WI38 (cell line): ENCODE measurements at regions not wholly inside any gene's neighbourhood (a gene's known extent, or its start where the extent isn't known, plus 50 kb on each side); places are given as distances from the start of the nearest gene placed in this dataset.
"Not testable (repeated sequence)": the region's sequence is repeated elsewhere in the genome, so short reads cannot be mapped to it uniquely, and the experiment has no call there.

ENCODE experiments used
- H3K4me3 ChIP-seq: 2 replicates; pipeline ENCODE4 v1.5.1; 2011; ENCODE audit warnings: low read depth, mild to moderate bottlenecking, control low read depth, low read length
- TF ChIP-seq, protein P1 (sequence below): IDR thresholded peaks from 2 replicates; pipeline ENCODE4 v1.5.1; 2012; ENCODE audit warnings: low read depth, mild to moderate bottlenecking, control low read depth, low read length

DNA sequence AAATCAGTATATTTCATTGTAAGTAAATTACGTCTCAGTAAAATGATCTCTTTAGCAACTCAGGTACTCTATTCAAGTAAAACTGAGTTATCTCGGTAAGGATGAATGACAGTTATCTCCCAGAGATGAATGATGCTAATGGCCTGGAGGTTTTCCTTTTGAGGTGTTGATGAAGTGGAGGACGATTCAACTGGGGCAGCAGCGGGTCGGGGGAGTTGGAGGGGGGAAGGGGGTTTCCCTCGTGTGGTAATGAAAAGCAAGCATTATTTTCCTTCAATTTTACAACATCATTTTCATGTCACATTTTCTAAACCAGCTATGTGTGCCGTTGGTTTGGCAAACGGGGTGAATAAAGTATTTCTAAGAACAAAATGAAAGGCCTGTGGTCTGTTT, 92.4 kb upstream of the ATXN3L start:
- TF ChIP-seq, protein P1, sequence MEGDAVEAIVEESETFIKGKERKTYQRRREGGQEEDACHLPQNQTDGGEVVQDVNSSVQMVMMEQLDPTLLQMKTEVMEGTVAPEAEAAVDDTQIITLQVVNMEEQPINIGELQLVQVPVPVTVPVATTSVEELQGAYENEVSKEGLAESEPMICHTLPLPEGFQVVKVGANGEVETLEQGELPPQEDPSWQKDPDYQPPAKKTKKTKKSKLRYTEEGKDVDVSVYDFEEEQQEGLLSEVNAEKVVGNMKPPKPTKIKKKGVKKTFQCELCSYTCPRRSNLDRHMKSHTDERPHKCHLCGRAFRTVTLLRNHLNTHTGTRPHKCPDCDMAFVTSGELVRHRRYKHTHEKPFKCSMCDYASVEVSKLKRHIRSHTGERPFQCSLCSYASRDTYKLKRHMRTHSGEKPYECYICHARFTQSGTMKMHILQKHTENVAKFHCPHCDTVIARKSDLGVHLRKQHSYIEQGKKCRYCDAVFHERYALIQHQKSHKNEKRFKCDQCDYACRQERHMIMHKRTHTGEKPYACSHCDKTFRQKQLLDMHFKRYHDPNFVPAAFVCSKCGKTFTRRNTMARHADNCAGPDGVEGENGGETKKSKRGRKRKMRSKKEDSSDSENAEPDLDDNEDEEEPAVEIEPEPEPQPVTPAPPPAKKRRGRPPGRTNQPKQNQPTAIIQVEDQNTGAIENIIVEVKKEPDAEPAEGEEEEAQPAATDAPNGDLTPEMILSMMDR = no peak
- H3K4me3 ChIP-seq = no peak overlapping the region

DNA sequence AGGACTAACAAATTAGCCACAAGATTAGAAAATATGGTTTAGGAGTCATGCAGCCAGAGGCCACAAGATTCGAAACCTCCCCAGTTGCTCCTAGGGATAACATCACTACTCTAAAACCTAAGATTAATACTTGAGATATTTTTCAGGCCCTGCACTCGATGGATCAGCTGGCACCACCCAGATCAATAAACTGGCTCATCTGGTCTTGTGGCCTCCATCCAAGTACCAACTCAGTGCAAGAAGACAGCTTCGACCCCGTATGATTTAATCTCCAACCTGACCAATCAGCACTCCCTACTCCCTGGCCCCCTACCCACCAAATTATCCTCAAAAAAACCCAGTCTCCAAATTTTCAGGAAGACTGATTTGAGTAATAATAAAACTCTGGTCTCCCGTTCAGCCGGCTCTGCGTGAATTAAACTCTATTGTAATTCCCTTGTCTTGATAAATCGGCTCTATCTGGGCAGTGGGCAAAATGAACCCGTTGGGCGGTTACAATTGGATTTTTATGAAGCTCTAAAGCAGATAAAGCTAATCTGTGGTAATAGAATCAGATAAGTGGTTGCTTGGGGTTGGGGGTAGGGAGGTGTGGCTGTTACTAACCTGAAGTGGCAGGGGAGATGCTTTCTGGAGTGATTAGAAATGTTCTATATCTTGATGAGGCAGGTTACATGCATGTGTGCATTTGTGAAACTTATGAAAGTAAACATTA, 91.8 kb upstream of the ATXN3L start:
- H3K4me3 ChIP-seq = no peak overlapping the region
- TF ChIP-seq, protein P1 = no peak

DNA sequence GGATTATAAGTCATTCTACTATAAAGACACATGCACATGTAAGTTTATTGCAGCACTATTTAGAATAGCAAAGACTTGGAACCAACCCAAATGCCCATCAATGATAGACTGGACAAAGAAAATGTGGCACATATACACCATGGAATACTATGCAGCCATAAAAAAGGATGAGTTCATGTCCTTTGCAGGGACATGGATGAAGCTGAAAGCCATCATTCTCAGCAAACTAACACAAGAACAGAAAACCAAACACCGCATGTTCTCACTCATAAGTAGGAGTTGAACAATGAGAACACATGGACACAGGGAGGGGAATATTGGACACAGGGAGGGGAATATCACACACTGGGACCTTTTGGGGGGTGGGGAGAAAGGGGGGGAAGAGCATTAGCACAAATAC, 88.7 kb upstream of the ATXN3L start:
- not testable (repeated sequence) for H3K4me3 ChIP-seq

DNA sequence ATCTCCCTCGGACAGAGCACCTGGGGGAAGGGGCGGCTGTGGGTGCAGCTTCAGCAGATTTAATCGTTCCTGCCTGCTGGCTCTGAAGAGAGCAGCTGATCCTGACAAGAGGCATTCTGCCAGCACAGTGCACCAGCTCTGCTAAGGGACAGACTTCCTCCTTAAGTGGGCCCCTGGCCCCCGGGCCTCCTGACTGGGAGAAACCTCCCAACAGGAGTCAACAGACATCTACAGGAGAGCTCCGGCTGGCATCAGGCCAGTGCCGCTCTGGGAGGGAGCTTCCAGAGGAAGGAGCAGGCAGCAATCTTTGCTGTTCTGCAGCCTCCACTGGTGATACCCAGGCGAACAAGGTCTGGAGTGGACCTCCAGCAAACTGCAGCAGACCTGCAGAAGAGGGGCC, 84.9 kb upstream of the ATXN3L start:
- H3K4me3 ChIP-seq = not testable (repeated sequence)

- TF ChIP-seq, protein P1 = no peak
- H3K4me3 ChIP-seq = no peak overlapping the region
Measured at GRCh38 chrX:13404364-13404763, 84.5 kb upstream of the ATXN3L start.

- TF ChIP-seq, protein P1 = no peak
- no peak overlapping the region for H3K4me3 ChIP-seq
Measured at GRCh38 chrX:13401724-13402123, 81.9 kb upstream of the ATXN3L start.

GRCh38 chrX:13398839-13399238, 79.0 kb upstream of the ATXN3L start:
- TF ChIP-seq, protein P1 = no peak
- no peak overlapping the region for H3K4me3 ChIP-seq

- no peak overlapping the region for H3K4me3 ChIP-seq
- TF ChIP-seq, protein P1 = no peak
Measured at GRCh38 chrX:13397878-13398818, 78.3 kb upstream of the ATXN3L start.
